T1000 (cell line): ENCODE measurements at regions not wholly inside any gene's neighbourhood (a gene's known extent, or its start where the extent isn't known, plus 50 kb on each side); places are given as distances from the start of the nearest gene placed in this dataset.
A peak's percentile ranks its signal among the peaks of the same experiment; 100 is the strongest.

Experiments
- DNase-seq: peaks from one replicate; lab custom pipeline; 2025; ENCODE audit warnings: mixed read lengths; lab: John Stamatoyannopoulos, UW

GRCh38 chr9:1331546-1332038 lies 281.4 kb downstream of the DMRT2 start:
- DNase-seq = no peak

GRCh38 chr9:1332156-1332555 lies 282.0 kb downstream of the DMRT2 start:
- no peak for DNase-seq

- no peak for DNase-seq
Measured at GRCh38 chr9:1335174-1335573, 285.0 kb downstream of the DMRT2 start.

DNA sequence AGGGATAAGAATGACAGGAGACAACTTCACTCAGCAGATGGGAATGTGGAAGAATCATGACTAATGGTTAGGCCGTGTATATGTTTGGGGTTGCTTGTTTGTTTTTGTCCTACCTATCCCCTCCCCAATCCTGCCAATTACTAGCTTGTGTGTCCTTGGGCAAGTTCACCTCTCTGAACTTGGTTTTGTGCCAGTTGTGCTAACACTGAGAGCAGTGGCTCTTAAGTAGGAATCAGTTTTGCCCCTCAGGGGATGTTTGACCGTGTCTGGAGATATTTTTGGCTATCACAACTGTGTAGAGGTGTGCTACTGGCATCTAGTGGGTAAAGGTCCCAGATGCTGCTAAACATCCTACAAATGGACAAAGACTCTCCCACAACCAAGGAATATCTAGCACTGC lies 287.0 kb downstream of the DMRT2 start:
- peak; percentile 33 for DNase-seq

GRCh38 chr9:1340390-1340789 lies 290.2 kb downstream of the DMRT2 start:
- DNase-seq = no peak

DNA sequence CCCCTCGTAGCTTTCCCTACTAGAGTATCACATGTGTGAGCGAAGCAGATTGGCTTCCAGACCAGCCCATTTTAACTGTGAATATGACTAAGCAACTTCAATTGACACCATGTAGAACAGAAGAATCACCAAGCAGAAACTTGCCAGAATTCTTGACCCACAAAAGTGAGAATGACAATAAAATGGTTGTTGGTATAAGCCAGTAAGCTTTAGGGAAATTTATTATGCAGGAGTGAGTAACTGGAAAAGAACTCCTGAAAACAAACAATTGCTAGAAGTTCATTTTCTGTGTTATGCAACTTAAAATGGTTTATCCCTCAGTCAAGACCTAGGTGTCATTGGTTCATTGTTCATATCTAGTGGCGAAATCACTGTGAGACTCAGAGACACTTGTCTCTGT lies 303.1 kb downstream of the DMRT2 start:
- no peak for DNase-seq

- DNase-seq = peak; percentile 5
Measured at GRCh38 chr9:1354086-1354485, 303.9 kb downstream of the DMRT2 start.

GRCh38 chr9:1354606-1355005 lies 304.4 kb downstream of the DMRT2 start:
- no peak for DNase-seq

DNA sequence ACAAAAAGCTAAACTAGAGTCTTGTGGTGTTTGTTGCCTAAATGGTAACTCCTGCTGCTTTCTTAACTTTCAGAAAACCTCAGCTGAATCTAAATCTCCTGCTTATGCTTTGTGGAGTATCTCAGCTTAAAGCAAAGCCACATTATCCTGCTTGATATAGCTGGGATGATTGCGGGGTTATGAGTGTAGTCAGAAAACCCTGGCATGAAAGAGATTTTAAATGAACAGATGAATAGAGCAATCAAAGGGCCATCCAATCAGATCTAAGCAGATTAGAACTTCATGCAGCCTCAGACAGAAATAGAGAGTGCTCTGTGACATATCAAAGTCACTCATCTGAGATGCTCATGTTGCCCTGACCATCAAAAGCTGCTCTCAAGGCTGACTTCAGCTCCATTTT lies 305.5 kb downstream of the DMRT2 start:
- no peak for DNase-seq

- no peak for DNase-seq
Measured at GRCh38 chr9:1362845-1363244, 312.7 kb downstream of the DMRT2 start.

GRCh38 chr9:1366276-1366675 lies 316.1 kb downstream of the DMRT2 start:
- no peak for DNase-seq

DNA sequence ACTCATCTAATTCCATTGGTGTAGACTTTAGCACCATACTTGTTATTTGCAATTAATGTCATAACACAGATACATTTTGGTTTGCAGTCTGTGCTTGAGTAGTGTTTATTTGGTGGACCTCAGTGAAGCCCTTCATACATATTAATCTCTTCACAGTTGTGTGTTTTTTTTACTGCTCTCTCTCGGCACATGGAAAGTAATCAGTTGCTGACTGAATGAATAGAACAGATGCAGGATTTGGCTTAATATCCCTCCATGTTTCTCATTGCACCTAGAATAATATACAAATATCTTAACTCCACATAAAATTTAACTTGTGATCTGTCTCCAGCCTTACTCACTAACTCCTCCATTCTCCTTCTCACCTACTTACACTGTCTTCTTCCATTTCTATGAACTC lies 319.1 kb downstream of the DMRT2 start:
- DNase-seq = no peak

GRCh38 chr9:1373445-1373844 lies 323.3 kb downstream of the DMRT2 start:
- no peak for DNase-seq

DNA sequence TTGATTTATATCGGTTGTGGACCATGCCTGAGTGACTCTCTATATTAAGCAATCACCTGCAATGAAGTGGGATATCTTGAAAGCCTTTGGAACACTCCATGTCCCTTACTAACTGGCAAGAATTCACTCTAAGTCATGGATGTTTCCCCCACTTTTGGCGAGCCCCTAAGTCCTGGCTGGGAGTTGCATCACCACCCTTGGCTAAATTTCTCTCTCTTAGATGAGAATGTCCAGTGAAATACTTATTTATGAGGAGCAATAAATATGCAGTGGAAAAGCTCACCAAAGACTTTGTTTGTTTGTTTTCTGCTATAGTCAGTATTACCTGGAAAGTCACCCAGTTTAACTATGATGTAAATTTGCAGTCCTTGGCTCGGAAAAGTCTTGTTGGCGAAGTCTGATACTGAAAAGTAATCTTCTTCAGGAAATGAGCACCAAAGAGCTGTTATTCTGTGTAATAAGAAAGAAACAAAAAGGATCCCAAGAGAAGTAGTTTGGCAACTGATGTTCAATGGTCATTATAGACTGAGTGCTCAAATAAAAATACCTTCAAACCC lies 333.8 kb downstream of the DMRT2 start:
- no peak for DNase-seq

- no peak for DNase-seq
Measured at GRCh38 chr9:1384816-1385215, 334.7 kb downstream of the DMRT2 start.

GRCh38 chr9:1386420-1386819 lies 336.3 kb downstream of the DMRT2 start:
- no peak for DNase-seq

- no peak for DNase-seq
Measured at GRCh38 chr9:1388216-1388615, 338.1 kb downstream of the DMRT2 start.

- no peak for DNase-seq
Measured at GRCh38 chr9:1400983-1401382, 350.8 kb downstream of the DMRT2 start.

GRCh38 chr9:1404940-1405339 lies 354.8 kb downstream of the DMRT2 start:
- DNase-seq = no peak

DNA sequence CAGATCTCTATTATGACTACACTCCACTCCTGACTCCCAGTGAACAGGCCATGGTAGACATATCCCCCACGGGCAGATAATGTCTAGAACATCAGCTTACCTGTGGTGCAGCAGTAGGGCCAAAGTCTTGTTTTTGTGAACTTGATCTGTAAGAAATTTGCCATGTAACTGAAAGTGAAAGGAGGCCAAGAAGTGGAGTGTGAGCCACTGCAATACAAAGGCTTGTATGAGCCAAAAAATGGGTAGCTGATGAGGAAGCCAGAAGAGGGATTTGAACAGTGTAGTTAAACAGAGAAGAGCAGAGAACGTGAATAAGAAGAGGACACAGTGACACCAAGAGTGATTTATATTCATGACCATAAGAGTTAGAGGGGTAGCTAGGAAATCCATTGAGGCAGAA lies 361.7 kb downstream of the DMRT2 start:
- no peak for DNase-seq

DNA sequence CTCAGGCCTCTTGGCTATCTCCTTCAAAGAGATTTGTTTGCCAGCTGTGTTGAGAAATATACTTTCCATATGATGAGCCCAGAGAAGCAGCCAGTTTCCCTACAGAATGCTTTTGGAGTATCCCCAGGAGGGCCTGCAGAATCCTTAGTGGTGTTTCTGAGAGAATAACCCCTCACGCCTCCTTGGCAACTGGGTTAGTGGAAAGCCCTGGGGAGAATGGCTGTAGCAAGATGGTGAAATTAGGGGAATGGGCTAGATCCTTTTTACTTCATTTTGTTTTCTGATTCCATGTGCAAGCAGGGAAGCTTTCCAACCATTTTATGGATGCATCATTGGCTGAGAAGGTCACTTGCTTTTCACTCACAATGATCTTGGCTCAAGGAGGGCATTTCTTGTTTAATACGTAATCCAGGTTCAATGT lies 364.6 kb downstream of the DMRT2 start:
- no peak for DNase-seq

- no peak for DNase-seq
Measured at GRCh38 chr9:1415146-1415545, 365.0 kb downstream of the DMRT2 start.

GRCh38 chr9:1416261-1416660 lies 366.1 kb downstream of the DMRT2 start:
- DNase-seq = no peak

GRCh38 chr9:1421436-1421835 lies 371.3 kb downstream of the DMRT2 start:
- DNase-seq = no peak

- no peak for DNase-seq
Measured at GRCh38 chr9:1427875-1428274, 377.7 kb downstream of the DMRT2 start.
